ENCODE measurements at regions not wholly inside any gene's neighbourhood (a gene's known extent, or its start where the extent isn't known, plus 50 kb on each side); places are given as distances from the start of the nearest gene placed in this dataset.

GRCh38 chr3:29070959-29071634 lies 209.8 kb upstream of the RBMS3 start:
- ChIA-PET POLR2A (no interaction called here), CTCF (no interaction called here)
- DNase-seq (ENCODE audit: extremely low spot score): no peak
- TF ChIP-seq ARNT (IDR thresholded peaks at IDR 0.05): no peak
- no peak for TF ChIP-seq FOXM1 (IDR thresholded peaks at IDR 0.05; ENCODE audit: borderline replicate concordance)
- no peak for TF ChIP-seq FOXA1 (IDR thresholded peaks at IDR 0.05)
- TF ChIP-seq NFRKB (IDR thresholded peaks at IDR 0.05): no peak
- no peak for TF ChIP-seq LEF1 (IDR thresholded peaks at IDR 0.05; ENCODE audit: borderline replicate concordance)
- no peak for TF ChIP-seq SUZ12 (IDR thresholded peaks at IDR 0.05)
- TF ChIP-seq FOXK2 (IDR thresholded peaks at IDR 0.05): no peak
- TF ChIP-seq BHLHE40 (IDR thresholded peaks at IDR 0.05; ENCODE audit: borderline replicate concordance): no peak
- TF ChIP-seq CTBP1 (IDR thresholded peaks at IDR 0.05; ENCODE audit: borderline replicate concordance): no peak
- no peak for TF ChIP-seq HDGF (IDR thresholded peaks at IDR 0.05; ENCODE audit: borderline replicate concordance)

GRCh38 chr3:29072611-29073010 lies 208.3 kb upstream of the RBMS3 start:
- DNase-seq (ENCODE audit: extremely low spot score): no peak
- POLR2A ChIA-PET: no interaction called here
- CTCF ChIA-PET: interaction anchor here (0.6 kb wide), 1 partner anchor 11 kb away, joined by 3 read pairs; no protein-coding TSS in a partner anchor
- TF ChIP-seq ELF4 (IDR thresholded peaks at IDR 0.05): no peak
- no peak for TF ChIP-seq CTBP1 (IDR thresholded peaks at IDR 0.05; ENCODE audit: borderline replicate concordance)
- no peak for TF ChIP-seq FOXA1 (IDR thresholded peaks at IDR 0.05)
- no peak for TF ChIP-seq HDGF (IDR thresholded peaks at IDR 0.05; ENCODE audit: borderline replicate concordance)

- TF ChIP-seq LEF1 (IDR thresholded peaks at IDR 0.05; ENCODE audit: borderline replicate concordance) (no peak), FOXM1 (IDR thresholded peaks at IDR 0.05; ENCODE audit: borderline replicate concordance) (no peak), ARNT (IDR thresholded peaks at IDR 0.05) (no peak), PKNOX1 (IDR thresholded peaks at IDR 0.05) (no peak), TARDBP (IDR thresholded peaks at IDR 0.05) (no peak), SP1 (IDR thresholded peaks at IDR 0.05) (no peak), CTBP1 (IDR thresholded peaks at IDR 0.05; ENCODE audit: borderline replicate concordance) (no peak), BHLHE40 (IDR thresholded peaks at IDR 0.05; ENCODE audit: borderline replicate concordance) (no peak), HDGF (IDR thresholded peaks at IDR 0.05; ENCODE audit: borderline replicate concordance) (no peak), ELF4 (IDR thresholded peaks at IDR 0.05) (no peak)
- ChIA-PET POLR2A (no interaction called here), CTCF (no interaction called here)
- no peak for DNase-seq (ENCODE audit: extremely low spot score)
Observed at GRCh38 chr3:29077356-29077755, 203.5 kb upstream of the RBMS3 start.

GRCh38 chr3:29079358-29079757 lies 201.5 kb upstream of the RBMS3 start:
- no peak for DNase-seq (ENCODE audit: extremely low spot score)
- TF ChIP-seq PKNOX1 (IDR thresholded peaks at IDR 0.05) (no peak), LEF1 (IDR thresholded peaks at IDR 0.05; ENCODE audit: borderline replicate concordance) (no peak)
- POLR2A ChIA-PET: no interaction called here
- CTCF ChIA-PET: no interaction called here

- POLR2A ChIA-PET: no interaction called here
- no peak for TF ChIP-seq ELF4 (IDR thresholded peaks at IDR 0.05)
- TF ChIP-seq CTBP1 (IDR thresholded peaks at IDR 0.05; ENCODE audit: borderline replicate concordance): no peak
- no peak for DNase-seq (ENCODE audit: extremely low spot score)
- CTCF ChIA-PET: no interaction called here
Observed at GRCh38 chr3:29080967-29081366, 199.9 kb upstream of the RBMS3 start.

GRCh38 chr3:29083081-29083480 lies 197.8 kb upstream of the RBMS3 start:
- TF ChIP-seq LEF1 (IDR thresholded peaks at IDR 0.05; ENCODE audit: borderline replicate concordance): no peak
- no peak for TF ChIP-seq TARDBP (IDR thresholded peaks at IDR 0.05)
- no peak for TF ChIP-seq BHLHE40 (IDR thresholded peaks at IDR 0.05; ENCODE audit: borderline replicate concordance)
- no peak for TF ChIP-seq ZNF384 (IDR thresholded peaks at IDR 0.05)
- TF ChIP-seq ARNT (IDR thresholded peaks at IDR 0.05): no peak
- no peak for TF ChIP-seq SP1 (IDR thresholded peaks at IDR 0.05)
- no peak for TF ChIP-seq L3MBTL2 (conservative IDR thresholded peaks at IDR 0.05)
- no peak for TF ChIP-seq FOXA1 (IDR thresholded peaks at IDR 0.05)
- CTCF ChIA-PET: no interaction called here
- POLR2A ChIA-PET: no interaction called here
- DNase-seq (ENCODE audit: extremely low spot score): no peak

- no peak for TF ChIP-seq LEF1 (IDR thresholded peaks at IDR 0.05; ENCODE audit: borderline replicate concordance)
- TF ChIP-seq ZNF384 (IDR thresholded peaks at IDR 0.05): no peak
- TF ChIP-seq NFRKB (IDR thresholded peaks at IDR 0.05): no peak
- TF ChIP-seq FOXK2 (IDR thresholded peaks at IDR 0.05): no peak
- TF ChIP-seq TARDBP (IDR thresholded peaks at IDR 0.05): no peak
- no peak for TF ChIP-seq BHLHE40 (IDR thresholded peaks at IDR 0.05; ENCODE audit: borderline replicate concordance)
- no peak for TF ChIP-seq SUZ12 (IDR thresholded peaks at IDR 0.05)
- no peak for TF ChIP-seq FOXM1 (IDR thresholded peaks at IDR 0.05; ENCODE audit: borderline replicate concordance)
- no peak for TF ChIP-seq FOXA1 (IDR thresholded peaks at IDR 0.05)
- TF ChIP-seq CTBP1 (IDR thresholded peaks at IDR 0.05; ENCODE audit: borderline replicate concordance): no peak
- POLR2A ChIA-PET: no interaction called here
- CTCF ChIA-PET: interaction anchor here (0.5 to 0.6 kb wide), 2 partner anchors 11 to 83 kb away, joined by 3 read pairs; no protein-coding TSS in a partner anchor
- DNase-seq (ENCODE audit: extremely low spot score): no peak
Observed at GRCh38 chr3:29083676-29084075, 197.2 kb upstream of the RBMS3 start.

GRCh38 chr3:29088579-29088978 lies 192.3 kb upstream of the RBMS3 start:
- no peak for TF ChIP-seq SUZ12 (IDR thresholded peaks at IDR 0.05)
- TF ChIP-seq FOXA1 (IDR thresholded peaks at IDR 0.05): no peak
- no peak for TF ChIP-seq NFRKB (IDR thresholded peaks at IDR 0.05)
- no peak for TF ChIP-seq FOXM1 (IDR thresholded peaks at IDR 0.05; ENCODE audit: borderline replicate concordance)
- no peak for TF ChIP-seq LEF1 (IDR thresholded peaks at IDR 0.05; ENCODE audit: borderline replicate concordance)
- TF ChIP-seq CTBP1 (IDR thresholded peaks at IDR 0.05; ENCODE audit: borderline replicate concordance): no peak
- TF ChIP-seq ZNF384 (IDR thresholded peaks at IDR 0.05): no peak
- no peak for TF ChIP-seq HDGF (IDR thresholded peaks at IDR 0.05; ENCODE audit: borderline replicate concordance)
- TF ChIP-seq TARDBP (IDR thresholded peaks at IDR 0.05): no peak
- TF ChIP-seq L3MBTL2 (conservative IDR thresholded peaks at IDR 0.05): no peak
- no peak for TF ChIP-seq SP1 (IDR thresholded peaks at IDR 0.05)
- ChIA-PET CTCF (no interaction called here), POLR2A (no interaction called here)
- no peak for DNase-seq (ENCODE audit: extremely low spot score)

Data from HEK293T (cell line).